ENCODE measurements at regions not wholly inside any gene's neighbourhood (a gene's known extent, or its start where the extent isn't known, plus 50 kb on each side); places are given as distances from the start of the nearest gene placed in this dataset.
"Not testable (repeated sequence)": the region's sequence is repeated elsewhere in the genome, so short reads cannot be mapped to it uniquely, and the experiment has no call there.

GRCh38 chr5:156226485-156226884 is 100.5 kb upstream of the SGCD start:
- DNase-seq (ENCODE audit: low spot score); intact Hi-C loops (cut with DNase I): not testable (repeated sequence)

GRCh38 chr5:156230887-156231286 is 96.1 kb upstream of the SGCD start:
- intact Hi-C loops (cut with DNase I) = no loop called here
- no peak for DNase-seq (ENCODE audit: low spot score)

GRCh38 chr5:156232251-156232869 is 94.6 kb upstream of the SGCD start:
- intact Hi-C loops (cut with DNase I) = no loop called here
- DNase-seq (ENCODE audit: low spot score) = no peak

GRCh38 chr5:156237361-156237760 is 89.6 kb upstream of the SGCD start:
- intact Hi-C loops (cut with DNase I) = no loop called here
- no peak for DNase-seq (ENCODE audit: low spot score)

GRCh38 chr5:156239800-156240199 is 87.2 kb upstream of the SGCD start:
- no peak for DNase-seq (ENCODE audit: low spot score)
- intact Hi-C loops (cut with DNase I) = no loop called here

GRCh38 chr5:156240414-156240813 is 86.5 kb upstream of the SGCD start:
- no peak for DNase-seq (ENCODE audit: low spot score)
- intact Hi-C loops (cut with DNase I) = no loop called here

GRCh38 chr5:156241266-156241665 is 85.7 kb upstream of the SGCD start:
- intact Hi-C loops (cut with DNase I) = no loop called here
- DNase-seq (ENCODE audit: low spot score) = no peak

- intact Hi-C loops (cut with DNase I) = no loop called here
- DNase-seq (ENCODE audit: low spot score) = no peak
Observed at GRCh38 chr5:156245895-156246294, 81.1 kb upstream of the SGCD start.

GRCh38 chr5:156251076-156251475 is 75.9 kb upstream of the SGCD start:
- no peak for DNase-seq (ENCODE audit: low spot score)
- intact Hi-C loops (cut with DNase I) = no loop called here

- DNase-seq (ENCODE audit: low spot score) = no peak
- intact Hi-C loops (cut with DNase I) = no loop called here
Observed at GRCh38 chr5:156253130-156253529, 73.8 kb upstream of the SGCD start.

GRCh38 chr5:156254196-156254595 is 72.8 kb upstream of the SGCD start:
- DNase-seq (ENCODE audit: low spot score) = no peak
- intact Hi-C loops (cut with DNase I) = no loop called here

- intact Hi-C loops (cut with DNase I) = no loop called here
- no peak for DNase-seq (ENCODE audit: low spot score)
Observed at GRCh38 chr5:156256642-156257041, 70.3 kb upstream of the SGCD start.

GRCh38 chr5:156258934-156259333 is 68.0 kb upstream of the SGCD start:
- DNase-seq (ENCODE audit: low spot score) = no peak
- intact Hi-C loops (cut with DNase I) = no loop called here

GRCh38 chr5:156259618-156260017 is 67.3 kb upstream of the SGCD start:
- intact Hi-C loops (cut with DNase I) = no loop called here
- DNase-seq (ENCODE audit: low spot score) = no peak

GRCh38 chr5:156261275-156261939 is 65.6 kb upstream of the SGCD start:
- intact Hi-C loops (cut with DNase I) = no loop called here
- no peak for DNase-seq (ENCODE audit: low spot score)

- intact Hi-C loops (cut with DNase I) = no loop called here
- DNase-seq (ENCODE audit: low spot score) = no peak
Observed at GRCh38 chr5:156271569-156271968, 55.4 kb upstream of the SGCD start.

- intact Hi-C loops (cut with DNase I) = no loop called here
- no peak for DNase-seq (ENCODE audit: low spot score)
Observed at GRCh38 chr5:156272139-156272538, 54.8 kb upstream of the SGCD start.

- intact Hi-C loops (cut with DNase I) = no loop called here
- DNase-seq (ENCODE audit: low spot score) = no peak
Observed at GRCh38 chr5:156273325-156273724, 53.6 kb upstream of the SGCD start.

- intact Hi-C loops (cut with DNase I) = no loop called here
Observed at GRCh38 chr5:156274453-156274852, 52.5 kb upstream of the SGCD start.

More at GRCh38 chr5:156274453-156274852, 52.5 kb upstream of the SGCD start:
- no peak for DNase-seq (ENCODE audit: low spot score)

All from cardiac septum (tissue), 1 donor.